ENCODE measurements at regions not wholly inside any gene's neighbourhood (a gene's known extent, or its start where the extent isn't known, plus 50 kb on each side); places are given as distances from the start of the nearest gene placed in this dataset.

DNA sequence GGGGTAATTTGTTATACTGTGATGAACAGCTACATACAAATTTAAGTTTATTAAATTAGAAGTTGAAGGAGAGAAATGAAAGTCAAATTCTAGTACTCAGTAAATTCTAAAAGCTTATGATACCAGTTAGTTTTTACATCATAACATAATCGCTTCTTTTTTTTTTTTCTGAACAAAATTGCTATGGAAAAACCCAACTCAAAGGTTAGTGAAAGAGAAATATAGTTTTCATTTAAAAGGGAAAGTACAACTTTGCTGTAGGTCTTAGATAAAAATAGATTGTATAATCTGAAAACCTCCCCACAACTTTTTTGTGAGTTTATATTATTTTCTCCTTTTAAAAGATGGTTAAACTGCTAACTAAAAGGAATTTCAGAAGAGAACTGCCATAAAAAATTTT lies 53.7 kb upstream of the LRRK2 start (continued):
- no peak for TF ChIP-seq MYPOP (CRISPR knock-in tag; IDR thresholded peaks at IDR 0.05)
- TF ChIP-seq ZFX (CRISPR knock-in tag; IDR thresholded peaks at IDR 0.05; ENCODE audit: low read depth), result no peak
- no peak for TF ChIP-seq ZNF670 (CRISPR knock-in tag; IDR thresholded peaks at IDR 0.05; ENCODE audit: borderline replicate concordance)
- no peak for TF ChIP-seq YEATS4 (CRISPR knock-in tag; IDR thresholded peaks at IDR 0.05; ENCODE audit: borderline replicate concordance)
- no peak for TF ChIP-seq PHF8 (CRISPR knock-in tag; IDR thresholded peaks at IDR 0.05)

DNA sequence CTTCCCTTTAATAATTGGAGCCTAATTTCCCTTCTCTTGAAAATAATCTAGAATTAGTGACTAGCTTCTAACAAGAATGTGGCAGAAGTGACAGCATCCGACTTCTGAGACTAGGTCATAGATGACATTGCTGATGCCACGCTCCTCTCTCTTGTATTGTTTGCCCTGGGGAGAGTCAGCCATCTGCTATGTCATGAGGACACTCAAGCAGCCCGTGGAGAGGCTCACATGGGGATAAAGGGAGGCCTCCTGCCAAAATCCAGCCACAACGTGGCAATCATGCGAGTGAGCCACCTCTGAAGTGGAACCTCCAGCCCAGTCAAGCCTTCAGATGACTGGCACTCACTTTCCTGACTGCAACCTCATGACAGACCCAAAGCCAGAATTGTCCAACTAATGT lies 54.2 kb upstream of the LRRK2 start:
- no peak overlapping the region for H3K4me3 ChIP-seq (replicated peaks in 1 of 3; ENCODE audit: insufficient read depth in 1 of 3, low read depth in 2 of 3, low read length in 3 of 3)
- no peak overlapping the region for H2AFZ ChIP-seq (ENCODE audit: low read length)
- H3K79me2 ChIP-seq (ENCODE audit: insufficient read depth, low read length), result no peaks in the 10 kb centered on the region
- CTCF ChIA-PET (ENCODE audit: low intra/inter-chr PET ratio, low total read pairs), result no interaction called here
- intact Hi-C loops (cut with micrococcal nuclease; ENCODE audit: unreplicated experiment) (no loop called here), in situ Hi-C loops (cut with HindIII; ENCODE audit: extremely low pct_ligation_motif_present, low pct_unique_long_range_greater_than_20kb) (no loop called here)
- ATAC-seq (no peak), DNase-seq (ENCODE audit: low spot score) (no peak), FAIRE-seq (no peak)
- H4K20me1 ChIP-seq (ENCODE audit: insufficient read depth, low read length), result no peaks in the 10 kb centered on the region
- POLR2A ChIA-PET, result no interaction called here
- H3K27me3 ChIP-seq (ENCODE audit: control insufficient read depth in 1 of 2, insufficient read depth in 2 of 2, low read length in 2 of 2), result no peaks in the 10 kb centered on the region
- no TSS peak for BruUV-seq (replicated peaks)
- H3K4me1 ChIP-seq (ENCODE audit: insufficient read depth, low read length), result no peaks in the 10 kb centered on the region
- H3K27ac ChIP-seq (ENCODE audit: extremely low read length, insufficient read depth, low read length), result no peak overlapping the region
- no peaks in the 10 kb centered on the region for H3K9me3 ChIP-seq (ENCODE audit: low read length)
- no peak overlapping the region for H3K9ac ChIP-seq (ENCODE audit: insufficient read depth, low read depth, low read length)
- 2% methylated on average over 3 of the region's 5 CpGs for WGBS (ENCODE audit: low lambda C conversion rate)
- no peaks in the 10 kb centered on the region for H3K36me3 ChIP-seq (replicated peaks in 1 of 2; ENCODE audit: control insufficient read depth in 1 of 2, insufficient read depth in 2 of 2, low read length in 2 of 2)
- no peak overlapping the region for H3K4me2 ChIP-seq (ENCODE audit: low read depth, low read length)
- no peak for TF ChIP-seq ATF2 (CRISPR knock-in tag; IDR thresholded peaks at IDR 0.05)
- TF ChIP-seq CREB1 (IDR thresholded peaks at IDR 0.05), result no peak
- no peak for TF ChIP-seq CREB1 (CRISPR knock-in tag; IDR thresholded peaks at IDR 0.05)
- no peak for TF ChIP-seq KLF9 (CRISPR knock-in tag; IDR thresholded peaks at IDR 0.05; ENCODE audit: low read depth)
- TF ChIP-seq ZNF850 (CRISPR knock-in tag; conservative IDR thresholded peaks at IDR 0.05), result no peak
- TF ChIP-seq ZNF724P (CRISPR knock-in tag; IDR thresholded peaks at IDR 0.05; ENCODE audit: borderline replicate concordance), result no peak
- TF ChIP-seq, protein P1, sequence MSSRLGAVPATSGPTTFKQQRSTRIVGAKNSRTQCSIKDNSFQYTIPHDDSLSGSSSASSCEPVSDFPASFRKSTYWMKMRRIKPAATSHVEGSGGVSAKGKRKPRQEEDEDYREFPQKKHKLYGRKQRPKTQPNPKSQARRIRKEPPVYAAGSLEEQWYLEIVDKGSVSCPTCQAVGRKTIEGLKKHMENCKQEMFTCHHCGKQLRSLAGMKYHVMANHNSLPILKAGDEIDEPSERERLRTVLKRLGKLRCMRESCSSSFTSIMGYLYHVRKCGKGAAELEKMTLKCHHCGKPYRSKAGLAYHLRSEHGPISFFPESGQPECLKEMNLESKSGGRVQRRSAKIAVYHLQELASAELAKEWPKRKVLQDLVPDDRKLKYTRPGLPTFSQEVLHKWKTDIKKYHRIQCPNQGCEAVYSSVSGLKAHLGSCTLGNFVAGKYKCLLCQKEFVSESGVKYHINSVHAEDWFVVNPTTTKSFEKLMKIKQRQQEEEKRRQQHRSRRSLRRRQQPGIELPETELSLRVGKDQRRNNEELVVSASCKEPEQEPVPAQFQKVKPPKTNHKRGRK (CRISPR knock-in tag; IDR thresholded peaks at IDR 0.05), result no peak
- no peak for TF ChIP-seq GATAD1 (CRISPR knock-in tag; IDR thresholded peaks at IDR 0.05)
- TF ChIP-seq ZNF777 (CRISPR knock-in tag; IDR thresholded peaks at IDR 0.05), result no peak
- no peak for TF ChIP-seq NFE2 (CRISPR knock-in tag; IDR thresholded peaks at IDR 0.05)
- no peak for TF ChIP-seq HDAC2 (CRISPR knock-in tag; IDR thresholded peaks at IDR 0.05)
- no peak for TF ChIP-seq KDM6A (CRISPR knock-in tag; IDR thresholded peaks at IDR 0.05; ENCODE audit: low read depth)
- TF ChIP-seq ZNF30 (CRISPR knock-in tag; IDR thresholded peaks at IDR 0.05), result no peak

Measured in HepG2 (cell line).